GM21526 (cell line): ENCODE measurements at regions not wholly inside any gene's neighbourhood (a gene's known extent, or its start where the extent isn't known, plus 50 kb on each side); places are given as distances from the start of the nearest gene placed in this dataset.

ENCODE experiments used
- ATAC-seq: cut with Tn5 transposase; IDR thresholded peaks from one replicate; pipeline ENCODE4 v1.9.1; 2021; ENCODE audit warnings: moderate library complexity; ENCODE audit not compliant: unreplicated experiment, low FRiP score

GRCh38 chr2:225971433-225971832 lies 571.9 kb downstream of the NYAP2 start:
- no peak for ATAC-seq

- ATAC-seq: no peak
Measured at GRCh38 chr2:225948903-225949302, 549.4 kb downstream of the NYAP2 start.

GRCh38 chr2:225938991-225939390 lies 539.5 kb downstream of the NYAP2 start:
- no peak for ATAC-seq

- ATAC-seq: no peak
Measured at GRCh38 chr2:225937625-225938187, 538.2 kb downstream of the NYAP2 start.

GRCh38 chr2:225932811-225933413 lies 533.4 kb downstream of the NYAP2 start:
- no peak for ATAC-seq

- no peak for ATAC-seq
Measured at GRCh38 chr2:225930687-225931086, 531.2 kb downstream of the NYAP2 start.

- ATAC-seq: no peak
Measured at GRCh38 chr2:225920621-225921220, 521.2 kb downstream of the NYAP2 start.

GRCh38 chr2:225916692-225917091 lies 517.2 kb downstream of the NYAP2 start:
- ATAC-seq: no peak

GRCh38 chr2:225911019-225911418 lies 511.5 kb downstream of the NYAP2 start:
- no peak for ATAC-seq

- ATAC-seq: no peak
Measured at GRCh38 chr2:225895126-225895525, 495.6 kb downstream of the NYAP2 start.

- no peak for ATAC-seq
Measured at GRCh38 chr2:225894236-225894980, 494.9 kb downstream of the NYAP2 start.

GRCh38 chr2:225893151-225893550 lies 493.6 kb downstream of the NYAP2 start:
- ATAC-seq: no peak

- ATAC-seq: no peak
Measured at GRCh38 chr2:225891771-225892170, 492.3 kb downstream of the NYAP2 start.

- no peak for ATAC-seq
Measured at GRCh38 chr2:225891013-225891412, 491.5 kb downstream of the NYAP2 start.

GRCh38 chr2:225889452-225889851 lies 489.9 kb downstream of the NYAP2 start:
- peak; percentile 76 for ATAC-seq

- no peak for ATAC-seq
Measured at GRCh38 chr2:225867071-225867470, 467.6 kb downstream of the NYAP2 start.

- ATAC-seq: no peak
Measured at GRCh38 chr2:225865468-225865867, 466.0 kb downstream of the NYAP2 start.

GRCh38 chr2:225864394-225864793 lies 464.9 kb downstream of the NYAP2 start:
- ATAC-seq: no peak

GRCh38 chr2:225842939-225843338 lies 443.4 kb downstream of the NYAP2 start:
- no peak for ATAC-seq

- no peak for ATAC-seq
Measured at GRCh38 chr2:225841314-225841713, 441.8 kb downstream of the NYAP2 start.

GRCh38 chr2:225837328-225837727 lies 437.8 kb downstream of the NYAP2 start:
- ATAC-seq: no peak
